T-helper 2 cell treated with Interferon-gamma antibody and Interleukin-4, amounts not matched to agents 5 μg/mL and 100 μg/mL, for 36 hours (primary cell): ENCODE measurements at regions not wholly inside any gene's neighbourhood (a gene's known extent, or its start where the extent isn't known, plus 50 kb on each side); places are given as distances from the start of the nearest gene placed in this dataset.
"Not testable (repeated sequence)": the region's sequence is repeated elsewhere in the genome, so short reads cannot be mapped to it uniquely, and the experiment has no call there.

Experiments
- DNase-seq: peaks from one replicate; pipeline ENCODE4 v3.0.0; 2021; ENCODE audit warnings: low spot score
- H3K27ac Mint-ChIP-seq: one replicate; pipeline ENCODE4 v1.8.0; 2021; ENCODE audit warnings: mild to moderate bottlenecking, mixed read lengths
- H3K27me3 Mint-ChIP-seq: one replicate; pipeline ENCODE4 v1.8.0; 2021; ENCODE audit warnings: low read depth, mixed read lengths
- H3K36me3 Mint-ChIP-seq: one replicate; pipeline ENCODE4 v1.8.0; 2021; ENCODE audit warnings: low read depth, mixed read lengths
- H3K4me1 Mint-ChIP-seq: one replicate; pipeline ENCODE4 v1.8.0; 2021; ENCODE audit warnings: low read depth, mixed read lengths
- H3K4me3 Mint-ChIP-seq: one replicate; pipeline ENCODE4 v1.8.0; 2022; ENCODE audit warnings: mild to moderate bottlenecking, moderate library complexity, mixed read lengths
- H3K9me3 Mint-ChIP-seq: one replicate; pipeline ENCODE4 v1.8.0; 2021; ENCODE audit warnings: mixed read lengths

DNA sequence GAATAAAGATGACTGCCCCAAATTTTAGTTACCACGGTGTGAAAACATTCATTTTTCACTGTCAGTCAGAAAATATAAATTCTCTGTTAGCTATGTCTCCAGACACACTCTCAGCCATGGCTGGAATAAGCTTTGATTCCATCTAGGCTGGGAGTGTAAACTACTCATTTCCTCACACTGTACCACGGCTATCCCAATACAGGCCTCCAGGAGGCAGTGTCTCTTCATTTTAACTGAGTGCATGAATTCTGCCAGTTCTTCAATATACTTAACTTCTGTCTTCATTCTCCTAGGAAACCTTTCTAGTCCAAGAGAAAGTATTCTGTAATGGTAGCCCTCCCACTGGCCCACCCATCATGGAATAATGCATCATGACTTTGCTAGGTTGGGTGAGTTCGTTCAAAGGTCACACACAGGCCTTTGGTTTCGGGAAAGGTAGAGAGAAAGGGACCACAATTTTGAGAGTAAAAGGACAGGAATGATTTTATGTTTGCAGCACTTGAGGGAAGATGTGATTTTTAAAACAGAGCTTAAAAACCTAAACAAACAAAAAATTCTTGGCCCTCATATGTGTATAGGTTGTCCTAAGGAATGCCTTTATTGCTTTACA is 381.1 kb downstream of the SEC23A start:
- no peaks in the 10 kb centered on the region for H3K27me3 Mint-ChIP-seq
- H3K4me1 Mint-ChIP-seq = no peaks in the 10 kb centered on the region
- H3K9me3 Mint-ChIP-seq = no peaks in the 10 kb centered on the region
- no peak overlapping the region for H3K4me3 Mint-ChIP-seq
- DNase-seq = peak; percentile 10
- no peak overlapping the region for H3K27ac Mint-ChIP-seq
- no peaks in the 10 kb centered on the region for H3K36me3 Mint-ChIP-seq

DNA sequence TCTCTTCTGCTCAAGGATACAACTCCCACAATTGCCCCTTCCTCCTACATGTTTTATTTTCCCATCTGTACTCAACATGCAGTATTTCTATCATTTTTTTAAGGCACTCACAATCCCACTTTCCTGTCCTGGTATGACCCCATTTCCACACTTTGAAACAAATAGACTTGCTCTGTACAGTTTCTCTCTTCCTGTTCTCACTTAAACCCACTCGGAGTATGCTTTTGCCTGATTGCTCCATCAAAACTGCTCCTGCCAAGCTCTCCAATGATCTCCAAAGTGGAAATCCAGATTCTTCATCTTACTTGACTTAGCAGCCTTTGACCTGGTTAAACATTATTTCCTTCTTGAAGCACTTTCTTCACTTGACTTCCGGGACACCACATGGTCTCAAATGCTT is 384.5 kb downstream of the SEC23A start:
- H3K27me3 Mint-ChIP-seq = no peaks in the 10 kb centered on the region
- H3K4me1 Mint-ChIP-seq = no peaks in the 10 kb centered on the region
- no peak overlapping the region for H3K27ac Mint-ChIP-seq
- H3K4me3 Mint-ChIP-seq = no peak overlapping the region
- H3K36me3 Mint-ChIP-seq = no peaks in the 10 kb centered on the region
- no peaks in the 10 kb centered on the region for H3K9me3 Mint-ChIP-seq
- DNase-seq = no peak

DNA sequence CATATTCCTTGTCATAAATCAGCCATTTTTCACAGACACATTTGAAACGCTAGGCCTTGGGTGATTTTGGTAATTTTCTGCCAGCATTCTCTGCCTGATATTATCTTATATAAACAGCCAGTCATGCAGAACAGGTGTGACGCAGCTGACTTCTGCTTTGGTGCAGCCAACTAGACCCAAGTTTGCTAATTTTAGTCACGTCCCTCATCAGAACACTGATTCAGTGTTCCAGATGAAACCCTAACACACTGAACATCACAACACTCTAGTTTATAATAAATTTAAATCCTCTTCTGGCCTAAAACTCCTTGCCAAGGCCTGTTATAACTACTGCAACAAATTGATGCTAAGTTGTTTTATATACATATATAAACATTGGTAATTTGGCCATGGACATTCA is 386.1 kb downstream of the SEC23A start:
- H3K36me3 Mint-ChIP-seq = no peaks in the 10 kb centered on the region
- no peak overlapping the region for H3K27ac Mint-ChIP-seq
- no peaks in the 10 kb centered on the region for H3K27me3 Mint-ChIP-seq
- no peaks in the 10 kb centered on the region for H3K9me3 Mint-ChIP-seq
- no peaks in the 10 kb centered on the region for H3K4me1 Mint-ChIP-seq
- H3K4me3 Mint-ChIP-seq = no peak overlapping the region
- DNase-seq = no peak

DNA sequence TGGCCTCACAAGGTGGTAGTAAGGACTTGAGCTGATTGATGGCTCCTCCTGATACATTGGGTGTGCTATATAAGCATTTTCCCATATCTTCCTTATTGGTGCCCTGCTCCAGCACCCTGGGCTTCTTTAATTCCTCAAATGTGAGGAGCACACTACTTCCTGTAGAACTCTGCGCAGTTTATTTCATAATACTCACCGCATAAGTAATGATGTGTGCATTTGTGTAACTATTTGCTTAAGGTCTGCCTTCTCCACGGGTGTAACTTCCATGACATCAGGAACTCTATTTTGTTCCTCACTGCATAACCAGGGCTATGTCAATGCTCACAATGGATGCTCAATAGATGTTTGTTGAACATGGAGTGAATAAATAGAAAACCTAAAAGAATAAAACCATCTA is 392.2 kb downstream of the SEC23A start:
- Mint-ChIP-seq H3K27me3 (no peaks in the 10 kb centered on the region), H3K4me3 (no peak overlapping the region), H3K9me3 (no peaks in the 10 kb centered on the region)

GRCh38 chr14:38710196-38710595 is 392.8 kb downstream of the SEC23A start:
- Mint-ChIP-seq H3K4me3 (no peak overlapping the region), H3K36me3 (no peaks in the 10 kb centered on the region), H3K4me1 (no peaks in the 10 kb centered on the region), H3K9me3 (no peaks in the 10 kb centered on the region), H3K27ac (no peak overlapping the region), H3K27me3 (no peaks in the 10 kb centered on the region)
- no peak for DNase-seq

More for the DNA sequence above, 392.2 kb downstream of the SEC23A start:
- no peak overlapping the region for H3K27ac Mint-ChIP-seq
- no peaks in the 10 kb centered on the region for H3K4me1 Mint-ChIP-seq
- no peaks in the 10 kb centered on the region for H3K36me3 Mint-ChIP-seq
- DNase-seq = no peak

DNA sequence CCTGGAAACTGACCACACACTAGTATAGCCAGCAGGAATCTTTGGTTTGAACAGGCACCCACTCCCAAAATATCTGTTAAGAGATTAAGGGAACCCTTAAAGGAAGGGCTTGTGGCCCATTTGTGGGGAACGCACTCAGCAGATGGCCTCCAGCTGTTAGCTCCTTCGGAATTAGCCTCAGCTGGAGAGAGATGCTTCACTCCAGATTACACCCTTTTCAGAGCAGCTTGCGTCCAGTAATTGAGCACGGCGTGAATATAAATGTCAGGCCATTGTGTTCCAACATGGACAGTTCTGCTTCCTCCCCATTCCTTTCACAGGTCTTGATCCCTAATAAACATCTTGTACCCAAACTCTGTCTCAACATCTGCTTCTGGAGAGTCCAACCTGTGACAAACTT is 397.8 kb downstream of the SEC23A start:
- Mint-ChIP-seq H3K4me1 (no peaks in the 10 kb centered on the region), H3K4me3 (no peak overlapping the region), H3K27me3 (no peaks in the 10 kb centered on the region), H3K9me3 (no peaks in the 10 kb centered on the region), H3K27ac (no peak overlapping the region), H3K36me3 (no peaks in the 10 kb centered on the region)
- no peak for DNase-seq

GRCh38 chr14:38704220-38704619 is 398.8 kb downstream of the SEC23A start:
- Mint-ChIP-seq H3K4me1 (peaks cover 2% of the 10 kb centered on the region), H3K27me3 (no peaks in the 10 kb centered on the region), H3K4me3 (no peak overlapping the region)

DNA sequence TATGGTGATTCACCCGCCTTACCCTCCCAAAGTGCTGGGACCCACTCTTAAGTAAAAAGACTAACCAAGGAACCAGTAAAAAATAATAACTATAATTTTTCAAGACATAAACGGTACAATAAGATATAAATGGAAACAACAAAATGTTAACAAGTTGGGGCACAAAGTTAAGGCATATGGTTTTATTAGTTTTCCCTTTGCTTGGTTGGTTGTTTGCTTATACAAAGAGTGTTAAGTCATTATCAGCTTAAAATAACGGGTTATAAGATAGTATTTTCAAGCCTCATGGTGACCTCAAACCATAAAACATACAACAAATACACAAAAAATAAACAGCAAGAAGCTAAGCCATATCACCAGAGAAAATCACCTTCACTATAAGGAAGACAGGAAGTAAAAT is 406.1 kb downstream of the SEC23A start:
- H3K9me3 Mint-ChIP-seq = no peaks in the 10 kb centered on the region
- H3K27ac Mint-ChIP-seq = no peak overlapping the region
- H3K4me1 Mint-ChIP-seq = peaks cover 2% of the 10 kb centered on the region

More at GRCh38 chr14:38704220-38704619, 398.8 kb downstream of the SEC23A start:
- Mint-ChIP-seq H3K27ac (no peak overlapping the region), H3K36me3 (no peaks in the 10 kb centered on the region), H3K9me3 (no peaks in the 10 kb centered on the region)
- DNase-seq = no peak

DNA sequence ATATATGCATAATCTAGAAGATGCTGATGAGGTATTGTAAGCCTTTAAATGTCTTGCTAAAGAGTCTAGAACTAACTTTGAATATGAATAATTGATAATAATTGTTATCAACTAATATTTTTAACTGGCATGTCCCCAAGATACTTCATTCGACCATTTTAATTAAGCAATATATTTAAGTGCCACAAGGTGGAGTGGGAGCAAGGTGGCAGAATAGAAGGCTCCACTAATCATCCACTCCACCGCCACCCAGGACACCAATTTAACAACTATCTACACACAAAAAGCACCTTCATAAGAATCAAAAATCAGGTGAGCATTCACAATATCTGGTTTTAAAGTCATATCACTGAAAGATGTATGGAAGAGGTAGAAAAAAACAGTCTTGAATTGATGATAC is 409.6 kb downstream of the SEC23A start:
- Mint-ChIP-seq H3K27ac (no peak overlapping the region), H3K4me3 (no peak overlapping the region), H3K9me3 (no peaks in the 10 kb centered on the region), H3K27me3 (no peaks in the 10 kb centered on the region), H3K36me3 (no peaks in the 10 kb centered on the region), H3K4me1 (no peaks in the 10 kb centered on the region)
- no peak for DNase-seq

More for the DNA sequence above, 406.1 kb downstream of the SEC23A start:
- no peak overlapping the region for H3K4me3 Mint-ChIP-seq
- no peaks in the 10 kb centered on the region for H3K36me3 Mint-ChIP-seq
- no peaks in the 10 kb centered on the region for H3K27me3 Mint-ChIP-seq
- DNase-seq = no peak

DNA sequence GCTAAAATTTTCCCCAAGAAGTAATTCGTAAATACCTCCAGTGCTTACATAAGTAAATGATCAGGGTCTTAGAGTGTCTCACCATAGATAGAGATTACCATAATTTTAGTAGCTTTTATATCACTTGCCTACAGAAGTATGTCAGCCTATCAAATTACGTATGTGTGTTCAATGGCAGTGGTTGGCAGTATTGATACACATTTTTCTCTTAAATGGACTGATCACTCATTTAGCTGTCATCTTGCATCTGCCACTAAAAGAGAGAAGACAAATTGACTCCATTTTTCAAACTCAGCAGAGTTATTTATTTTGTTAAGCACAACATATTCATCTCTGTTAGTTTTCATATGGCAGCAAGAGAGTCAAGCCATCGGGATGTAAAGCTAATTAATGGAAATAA is 413.1 kb upstream of the CLEC14A start:
- DNase-seq = no peak

GRCh38 chr14:38663382-38663781 is 407.5 kb upstream of the CLEC14A start:
- Mint-ChIP-seq H3K27me3 (no peaks in the 10 kb centered on the region), H3K4me1 (no peaks in the 10 kb centered on the region), H3K27ac (no peak overlapping the region), H3K4me3 (no peak overlapping the region), H3K9me3 (no peaks in the 10 kb centered on the region), H3K36me3 (no peaks in the 10 kb centered on the region)
- no peak for DNase-seq

More for the DNA sequence above, 413.1 kb upstream of the CLEC14A start:
- peaks cover 3% of the 10 kb centered on the region for H3K9me3 Mint-ChIP-seq
- H3K4me3 Mint-ChIP-seq = no peak overlapping the region
- H3K27me3 Mint-ChIP-seq = no peaks in the 10 kb centered on the region
- no peaks in the 10 kb centered on the region for H3K36me3 Mint-ChIP-seq
- H3K4me1 Mint-ChIP-seq = no peaks in the 10 kb centered on the region
- H3K27ac Mint-ChIP-seq = no peak overlapping the region

- no peaks in the 10 kb centered on the region for H3K27me3 Mint-ChIP-seq
- no peak for DNase-seq
- no peaks in the 10 kb centered on the region for H3K9me3 Mint-ChIP-seq
- no peaks in the 10 kb centered on the region for H3K36me3 Mint-ChIP-seq
- no peaks in the 10 kb centered on the region for H3K4me1 Mint-ChIP-seq
- no peak overlapping the region for H3K4me3 Mint-ChIP-seq
- no peak overlapping the region for H3K27ac Mint-ChIP-seq
These were observed 406.9 kb upstream of the CLEC14A start for GRCh38 chr14:38662781-38663180.

GRCh38 chr14:38646391-38646790 is 390.5 kb upstream of the CLEC14A start:
- Mint-ChIP-seq H3K27me3 (no peaks in the 10 kb centered on the region), H3K4me3 (no peak overlapping the region), H3K27ac (no peak overlapping the region), H3K9me3 (no peaks in the 10 kb centered on the region), H3K4me1 (no peaks in the 10 kb centered on the region), H3K36me3 (no peaks in the 10 kb centered on the region)
- no peak for DNase-seq

- not testable (repeated sequence) for H3K27me3 Mint-ChIP-seq, H3K4me1 Mint-ChIP-seq, H3K4me3 Mint-ChIP-seq, DNase-seq, H3K36me3 Mint-ChIP-seq, H3K27ac Mint-ChIP-seq
- peaks cover 22% of the 10 kb centered on the region for H3K9me3 Mint-ChIP-seq
These were observed 379.0 kb upstream of the CLEC14A start for GRCh38 chr14:38634913-38635312.

GRCh38 chr14:38629412-38629811 is 373.5 kb upstream of the CLEC14A start:
- no peak overlapping the region for H3K27ac Mint-ChIP-seq
- H3K36me3 Mint-ChIP-seq = no peaks in the 10 kb centered on the region
- DNase-seq = no peak
- no peak overlapping the region for H3K4me3 Mint-ChIP-seq
- no peaks in the 10 kb centered on the region for H3K27me3 Mint-ChIP-seq
- H3K4me1 Mint-ChIP-seq = no peaks in the 10 kb centered on the region
- H3K9me3 Mint-ChIP-seq = peaks cover 22% of the 10 kb centered on the region
